MM.1S (cell line): ENCODE measurements at regions not wholly inside any gene's neighbourhood (a gene's known extent, or its start where the extent isn't known, plus 50 kb on each side); places are given as distances from the start of the nearest gene placed in this dataset.

ENCODE experiments used
- DNase-seq: peaks from one replicate; pipeline ENCODE4 v3.0.0-alpha.2; 2015
- H2AFZ ChIP-seq: fragments of 300-600 bp; sonication (generic); 2 replicates; pipeline ENCODE4 v1.6.0; 2016; ENCODE audit warnings: antibody characterized with exemption, low read length
- H3F3A ChIP-seq: fragments of 300-600 bp; sonication (generic); 2 replicates; pipeline ENCODE4 v1.6.1; 2016; ENCODE audit warnings: mild to moderate bottlenecking, antibody characterized with exemption, low read length, moderate library complexity, mixed read lengths; ENCODE audit not compliant: insufficient read depth
- H3K27ac ChIP-seq: fragments of 300-600 bp; sonication (generic); 2 replicates; pipeline ENCODE4 v1.5.1; 2016; ENCODE audit warnings: mild to moderate bottlenecking, low read length
- H3K27me3 ChIP-seq: fragments of 300-600 bp; sonication (generic); replicated peaks from 2 replicates; pipeline ENCODE4 v1.6.0; 2016; ENCODE audit warnings: low read length; ENCODE audit not compliant: insufficient read depth
- H3K36me3 ChIP-seq: fragments of 300-600 bp; sonication (generic); replicated peaks from 2 replicates; pipeline ENCODE4 v1.6.1; 2016; ENCODE audit warnings: mild to moderate bottlenecking, low read length, mixed read lengths; ENCODE audit not compliant: insufficient read depth
- H3K4me1 ChIP-seq: fragments of 300-600 bp; sonication (generic); 2 replicates; pipeline ENCODE4 v1.6.1; 2016; ENCODE audit warnings: low read length, mixed read lengths
- H3K4me2 ChIP-seq: fragments of 300-600 bp; sonication (generic); 2 replicates; pipeline ENCODE4 v1.6.0; 2016; ENCODE audit warnings: low read depth, low read length
- H3K4me3 ChIP-seq: fragments of 300-600 bp; sonication (generic); 2 replicates; pipeline ENCODE4 v1.5.1; 2016; ENCODE audit warnings: low read length, mixed read lengths
- H3K79me2 ChIP-seq: fragments of 300-600 bp; sonication (generic); 2 replicates; pipeline ENCODE4 v1.6.1; 2016; ENCODE audit warnings: mixed run types, low read length, mixed read lengths
- H3K9ac ChIP-seq: fragments of 300-600 bp; sonication (generic); 2 replicates; pipeline ENCODE4 v1.6.1; 2016; ENCODE audit warnings: low read length, mixed read lengths
- H3K9me2 ChIP-seq: fragments of 300-600 bp; sonication (generic); replicated peaks from 2 replicates; pipeline ENCODE4 v1.6.1; 2016; ENCODE audit warnings: mild to moderate bottlenecking, low read length, mixed read lengths; ENCODE audit not compliant: insufficient read depth
- H3K9me3 ChIP-seq: fragments of 300-600 bp; sonication (generic); replicated peaks from 2 replicates; pipeline ENCODE4 v1.6.1; 2016; ENCODE audit warnings: mild to moderate bottlenecking, low read length, mixed read lengths; ENCODE audit not compliant: insufficient read depth
- H4K20me1 ChIP-seq: fragments of 300-600 bp; sonication (generic); 2 replicates; pipeline ENCODE4 v1.6.1; 2016; ENCODE audit warnings: mild to moderate bottlenecking, low read length, moderate library complexity, mixed read lengths; ENCODE audit not compliant: insufficient read depth
- CTCF ChIP-seq: fragments of 300-600 bp; sonication (generic); IDR thresholded peaks from 2 replicates; pipeline ENCODE4 v1.5.1; 2016; ENCODE audit warnings: antibody characterized with exemption, low read length, mixed read lengths
- EZH2 ChIP-seq: fragments of 300-600 bp; sonication (generic); optimal IDR thresholded peaks from 2 replicates; pipeline ENCODE3; 2017; ENCODE audit warnings: low read depth, mild to moderate bottlenecking, antibody characterized with exemption, low read length, mixed read lengths
- EZH2phosphoT487 ChIP-seq: fragments of 300-600 bp; sonication (generic); IDR thresholded peaks from 2 replicates; pipeline ENCODE4 v1.6.1; 2018; ENCODE audit warnings: antibody characterized with exemption, low read length

- Histone ChIP-seq H3K27me3 (no peaks in the 10 kb centered on the region), H2AFZ (no peak overlapping the region), H3F3A (no peaks in the 10 kb centered on the region), H3K4me3 (no peak overlapping the region), H3K4me1 (no peaks in the 10 kb centered on the region), H4K20me1 (no peaks in the 10 kb centered on the region), H3K9me2 (no peaks in the 10 kb centered on the region), H3K79me2 (no peaks in the 10 kb centered on the region), H3K9me3 (no peaks in the 10 kb centered on the region), H3K36me3 (no peaks in the 10 kb centered on the region), H3K4me2 (no peak overlapping the region), H3K9ac (no peak overlapping the region), H3K27ac (no peak overlapping the region)
- no peak for TF ChIP-seq EZH2
- TF ChIP-seq EZH2phosphoT487 = no peak
- TF ChIP-seq CTCF = no peak
- no peak for DNase-seq
Measured at GRCh38 chr13:61247149-61247936, 168.3 kb downstream of the PCDH20 start.

GRCh38 chr13:61246351-61246750 is 169.3 kb downstream of the PCDH20 start:
- Histone ChIP-seq H3K9me2 (no peaks in the 10 kb centered on the region), H3K4me1 (no peaks in the 10 kb centered on the region), H4K20me1 (no peaks in the 10 kb centered on the region), H3K36me3 (no peaks in the 10 kb centered on the region), H3K9me3 (no peaks in the 10 kb centered on the region), H3K27ac (no peak overlapping the region), H3K4me2 (no peak overlapping the region), H3K4me3 (no peak overlapping the region), H3F3A (no peaks in the 10 kb centered on the region), H2AFZ (no peak overlapping the region), H3K27me3 (no peaks in the 10 kb centered on the region), H3K79me2 (no peaks in the 10 kb centered on the region), H3K9ac (no peak overlapping the region)
- TF ChIP-seq EZH2phosphoT487 (no peak), CTCF (no peak), EZH2 (no peak)
- DNase-seq = no peak

- H3K9ac ChIP-seq = no peak overlapping the region
- no peak for DNase-seq
- no peak overlapping the region for H2AFZ ChIP-seq
- H4K20me1 ChIP-seq = no peaks in the 10 kb centered on the region
- H3K27ac ChIP-seq = no peak overlapping the region
- no peak overlapping the region for H3K4me3 ChIP-seq
- no peaks in the 10 kb centered on the region for H3K36me3 ChIP-seq
- no peaks in the 10 kb centered on the region for H3K9me3 ChIP-seq
- H3K79me2 ChIP-seq = no peaks in the 10 kb centered on the region
- H3K9me2 ChIP-seq = no peaks in the 10 kb centered on the region
- no peaks in the 10 kb centered on the region for H3F3A ChIP-seq
- H3K4me1 ChIP-seq = no peaks in the 10 kb centered on the region
- no peaks in the 10 kb centered on the region for H3K27me3 ChIP-seq
- H3K4me2 ChIP-seq = no peak overlapping the region
- no peak for TF ChIP-seq CTCF
- no peak for TF ChIP-seq EZH2
- no peak for TF ChIP-seq EZH2phosphoT487
Measured at GRCh38 chr13:61215601-61216000, 200.0 kb downstream of the PCDH20 start.
